ENCODE measurements at regions not wholly inside any gene's neighbourhood (a gene's known extent, or its start where the extent isn't known, plus 50 kb on each side); places are given as distances from the start of the nearest gene placed in this dataset.

DNA sequence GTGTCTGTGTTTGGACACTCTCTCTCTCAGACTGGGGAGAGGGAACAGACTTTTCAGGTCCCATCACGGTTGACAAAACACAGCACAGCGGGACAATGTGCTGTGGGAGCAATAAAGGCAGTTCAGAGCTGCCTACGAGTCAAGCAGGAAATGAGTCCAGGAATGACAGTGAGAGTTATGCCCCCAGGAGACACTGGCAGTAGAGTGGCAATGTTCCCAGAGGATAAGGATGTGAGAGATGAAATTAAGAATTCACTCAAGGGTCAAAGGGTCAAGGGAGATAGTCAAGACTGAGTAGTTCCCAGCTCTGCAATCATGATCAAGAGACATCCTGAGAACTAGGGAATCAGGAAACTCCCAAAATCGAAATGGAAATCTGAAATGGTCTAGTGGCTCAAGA is 156.1 kb downstream of the LURAP1L start:
- Histone ChIP-seq H3K36me3 (no peaks in the 10 kb centered on the region), H3K4me1 (no peaks in the 10 kb centered on the region), H3K9me3 (no peaks in the 10 kb centered on the region), H3K27ac (no peak overlapping the region), H3K4me3 (replicated peaks in 1 of 3) (no peak overlapping the region), H3K27me3 (no peaks in the 10 kb centered on the region)
- 61 to 81% methylated on average over 4 of the region's 4 CpGs for WGBS, 2 donors
- no peak for DNase-seq
- intact Hi-C loops (cut with DNase I), result no loop called here
- TF ChIP-seq POLR2A (IDR thresholded peaks at IDR 0.05), result no peak
- TF ChIP-seq, protein P1, sequence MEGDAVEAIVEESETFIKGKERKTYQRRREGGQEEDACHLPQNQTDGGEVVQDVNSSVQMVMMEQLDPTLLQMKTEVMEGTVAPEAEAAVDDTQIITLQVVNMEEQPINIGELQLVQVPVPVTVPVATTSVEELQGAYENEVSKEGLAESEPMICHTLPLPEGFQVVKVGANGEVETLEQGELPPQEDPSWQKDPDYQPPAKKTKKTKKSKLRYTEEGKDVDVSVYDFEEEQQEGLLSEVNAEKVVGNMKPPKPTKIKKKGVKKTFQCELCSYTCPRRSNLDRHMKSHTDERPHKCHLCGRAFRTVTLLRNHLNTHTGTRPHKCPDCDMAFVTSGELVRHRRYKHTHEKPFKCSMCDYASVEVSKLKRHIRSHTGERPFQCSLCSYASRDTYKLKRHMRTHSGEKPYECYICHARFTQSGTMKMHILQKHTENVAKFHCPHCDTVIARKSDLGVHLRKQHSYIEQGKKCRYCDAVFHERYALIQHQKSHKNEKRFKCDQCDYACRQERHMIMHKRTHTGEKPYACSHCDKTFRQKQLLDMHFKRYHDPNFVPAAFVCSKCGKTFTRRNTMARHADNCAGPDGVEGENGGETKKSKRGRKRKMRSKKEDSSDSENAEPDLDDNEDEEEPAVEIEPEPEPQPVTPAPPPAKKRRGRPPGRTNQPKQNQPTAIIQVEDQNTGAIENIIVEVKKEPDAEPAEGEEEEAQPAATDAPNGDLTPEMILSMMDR (IDR thresholded peaks at IDR 0.05), result no peak

DNA sequence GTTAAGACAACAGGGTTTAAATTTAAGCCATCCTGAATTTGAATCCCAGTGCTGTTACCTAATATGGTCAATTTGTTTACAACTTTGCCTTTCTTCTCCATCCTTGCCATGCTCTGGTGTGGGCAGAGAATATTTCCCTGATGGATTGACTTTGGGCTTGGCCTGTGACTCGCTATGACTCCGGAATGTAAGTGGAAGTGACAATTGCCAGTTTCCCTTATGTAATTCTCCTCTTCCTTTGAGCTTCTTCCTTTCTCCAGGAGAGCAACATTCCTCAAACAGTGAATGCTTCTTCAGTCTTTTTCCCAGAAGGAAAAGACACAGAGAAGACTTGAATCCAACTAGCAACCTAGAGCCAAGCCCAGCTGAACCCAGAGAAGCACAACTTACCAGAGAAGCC is 159.1 kb downstream of the LURAP1L start:
- 73 to 78% methylated on average over 2 of the region's 2 CpGs for WGBS, 2 donors
- intact Hi-C loops (cut with DNase I), result no loop called here
- TF ChIP-seq, protein P1 (IDR thresholded peaks at IDR 0.05), result no peak
- no peak for TF ChIP-seq POLR2A (IDR thresholded peaks at IDR 0.05)
- Histone ChIP-seq H3K9me3 (no peaks in the 10 kb centered on the region), H3K4me1 (no peaks in the 10 kb centered on the region), H3K27ac (no peak overlapping the region), H3K4me3 (replicated peaks in 1 of 3) (no peak overlapping the region), H3K36me3 (no peaks in the 10 kb centered on the region), H3K27me3 (no peaks in the 10 kb centered on the region)
- no peak for DNase-seq

DNA sequence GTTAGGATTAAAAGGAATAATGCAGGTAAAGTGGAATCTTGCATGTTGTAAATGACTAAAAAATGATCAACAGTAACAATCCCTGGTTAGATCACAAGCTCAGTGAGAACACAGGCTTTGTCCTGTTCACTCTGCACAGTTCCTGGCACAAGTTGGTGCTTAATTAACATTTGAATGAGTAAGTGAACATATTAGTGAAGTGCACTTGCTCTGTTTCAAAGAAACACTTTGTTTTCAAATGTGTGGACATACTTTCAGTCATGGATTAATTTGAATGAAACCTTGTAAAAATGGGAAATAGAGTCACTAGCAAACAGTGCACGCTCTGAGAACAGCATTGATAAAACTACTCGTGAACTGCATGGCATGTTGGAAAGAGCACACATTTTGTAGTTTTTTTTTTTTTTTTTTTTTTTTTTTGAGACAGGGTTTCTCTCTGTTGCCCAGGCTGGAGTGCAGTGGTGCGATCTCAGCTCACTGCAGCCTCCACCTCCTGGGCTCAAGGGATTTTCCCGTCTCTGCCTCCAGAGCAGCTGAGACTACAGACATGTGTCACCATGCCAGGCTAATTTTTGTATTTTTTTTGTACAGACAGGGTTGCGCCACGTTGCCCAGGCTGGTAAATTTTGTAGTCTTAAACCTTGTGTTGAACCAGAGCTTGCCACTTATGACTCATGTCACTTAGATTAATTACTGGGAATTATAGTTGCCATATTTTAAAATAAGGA is 159.9 kb downstream of the LURAP1L start:
- WGBS, 2 donors, result 80 to 86% methylated on average over 6 of the region's 6 CpGs
- intact Hi-C loops (cut with DNase I), result no loop called here
- Histone ChIP-seq H3K4me3 (replicated peaks in 1 of 3) (no peak overlapping the region), H3K27ac (no peak overlapping the region), H3K9me3 (no peaks in the 10 kb centered on the region), H3K4me1 (no peaks in the 10 kb centered on the region), H3K27me3 (no peaks in the 10 kb centered on the region), H3K36me3 (no peaks in the 10 kb centered on the region)
- no peak for DNase-seq
- TF ChIP-seq POLR2A (IDR thresholded peaks at IDR 0.05), result no peak
- TF ChIP-seq, protein P1 (IDR thresholded peaks at IDR 0.05), result no peak

DNA sequence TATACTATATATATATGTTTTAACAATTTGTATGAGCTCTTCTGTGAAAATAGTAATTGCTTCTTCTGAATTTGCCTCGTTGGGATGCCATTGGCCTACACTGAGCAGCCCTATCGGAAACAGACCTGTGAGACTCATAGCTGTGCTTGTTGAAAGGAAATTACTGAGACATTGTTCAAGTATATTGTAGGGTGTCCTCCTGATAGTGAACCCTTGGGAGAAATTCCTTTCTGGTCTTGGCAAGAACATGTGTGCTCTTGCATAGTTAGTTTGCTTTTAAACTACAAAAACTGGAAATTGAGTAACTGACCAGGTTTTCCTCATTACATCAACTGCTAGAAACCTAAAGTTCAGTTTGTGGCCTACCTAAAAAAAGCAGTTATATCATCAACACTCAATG is 160.9 kb downstream of the LURAP1L start:
- TF ChIP-seq, protein P1 (IDR thresholded peaks at IDR 0.05), result no peak
- TF ChIP-seq POLR2A (IDR thresholded peaks at IDR 0.05), result no peak
- intact Hi-C loops (cut with DNase I), result no loop called here
- 77 to 86% methylated on average over 2 of the region's 2 CpGs for WGBS, 2 donors
- Histone ChIP-seq H3K27me3 (no peaks in the 10 kb centered on the region), H3K36me3 (no peaks in the 10 kb centered on the region), H3K27ac (no peak overlapping the region), H3K9me3 (no peaks in the 10 kb centered on the region), H3K4me1 (no peaks in the 10 kb centered on the region), H3K4me3 (replicated peaks in 1 of 3) (no peak overlapping the region)
- no peak for DNase-seq

DNA sequence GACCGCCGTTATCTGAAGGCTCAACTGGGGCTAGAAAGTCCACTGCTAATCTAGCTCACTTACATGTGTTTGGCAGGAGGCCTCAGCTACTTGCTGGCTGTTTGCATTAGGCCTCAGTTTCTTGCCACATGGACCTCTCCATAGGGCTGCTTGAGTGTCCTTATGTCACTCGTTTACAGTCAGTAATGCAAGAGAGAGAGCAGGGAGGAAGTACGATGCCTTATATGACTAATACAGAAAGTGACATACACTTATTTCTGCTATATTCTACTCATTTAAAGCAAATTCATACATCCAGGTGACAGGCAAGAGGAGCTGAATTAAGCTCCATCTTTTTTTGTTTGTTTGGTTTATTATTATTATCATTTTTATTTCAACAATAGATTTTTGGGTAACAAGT is 179.6 kb downstream of the LURAP1L start:
- no peak overlapping the region for H3K27ac ChIP-seq
- DNase-seq, result no peak
- 83 to 84% methylated on average over 4 of the region's 4 CpGs for WGBS, 2 donors
- TF ChIP-seq POLR2A (IDR thresholded peaks at IDR 0.05), result no peak
- TF ChIP-seq, protein P1 (IDR thresholded peaks at IDR 0.05), result no peak
- intact Hi-C loops (cut with DNase I), result no loop called here
- no peaks in the 10 kb centered on the region for H3K4me1 ChIP-seq
- no peaks in the 10 kb centered on the region for H3K27me3 ChIP-seq
- H3K9me3 ChIP-seq, result no peaks in the 10 kb centered on the region
- H3K4me3 ChIP-seq (replicated peaks in 1 of 3), result no peak overlapping the region
- H3K36me3 ChIP-seq, result no peaks in the 10 kb centered on the region

Measured in thyroid gland (tissue), 4 donors.